Left ventricle myocardium inferior (tissue), 1 donor: ENCODE measurements at regions not wholly inside any gene's neighbourhood (a gene's known extent, or its start where the extent isn't known, plus 50 kb on each side); places are given as distances from the start of the nearest gene placed in this dataset.

Experiments
- DNase-seq: peaks from one replicate; pipeline ENCODE4 v3.0.0-alpha.2; 2020
- H3K27ac ChIP-seq: fragments of 200-600 bp; replicated peaks from 2 replicates; pipeline ENCODE4 v1.8.0; 2021
- H3K27me3 ChIP-seq: fragments of 200-600 bp; 2 replicates; pipeline ENCODE4 v1.8.0; 2021; ENCODE audit warnings: low read depth
- H3K36me3 ChIP-seq: fragments of 200-600 bp; 2 replicates; pipeline ENCODE4 v1.8.0; 2021
- H3K4me1 ChIP-seq: fragments of 200-600 bp; 2 replicates; pipeline ENCODE4 v1.8.0; 2021
- H3K4me3 ChIP-seq: fragments of 200-600 bp; 2 replicates; pipeline ENCODE4 v1.8.0; 2021; ENCODE audit warnings: mild to moderate bottlenecking, moderate library complexity
- H3K9me3 ChIP-seq: fragments of 200-600 bp; replicated peaks from 2 replicates; pipeline ENCODE4 v1.8.0; 2021
- CTCF ChIP-seq: fragments of 200-600 bp; IDR thresholded peaks from 2 replicates; pipeline ENCODE4 v1.8.0; 2021; ENCODE audit warnings: antibody characterized with exemption, mild to moderate bottlenecking, borderline replicate concordance
- intact Hi-C: fragments of 100-400 bp; cut with micrococcal nuclease; formaldehyde crosslinking; loops from one replicate; pipeline ENCODE4 v1.11.0; 2022
- donor health status: DM: no; HTN: yes; CAD: no; lungs with severe emphysema.

- no peaks in the 10 kb centered on the region for H3K9me3 ChIP-seq
- no peak for DNase-seq
- no peaks in the 10 kb centered on the region for H3K4me1 ChIP-seq
- TF ChIP-seq CTCF: no peak
- intact Hi-C loops: no loop called here
- no peak overlapping the region for H3K27ac ChIP-seq
- H3K36me3 ChIP-seq: no peaks in the 10 kb centered on the region
- H3K27me3 ChIP-seq: no peaks in the 10 kb centered on the region
- H3K4me3 ChIP-seq: no peak overlapping the region
Observed at GRCh38 chr21:16028142-16028541, 298.4 kb downstream of the USP25 start.

GRCh38 chr21:16028941-16029464 is 299.2 kb downstream of the USP25 start:
- Histone ChIP-seq H3K27me3 (no peaks in the 10 kb centered on the region), H3K9me3 (no peaks in the 10 kb centered on the region), H3K4me1 (no peaks in the 10 kb centered on the region), H3K27ac (no peak overlapping the region), H3K36me3 (no peaks in the 10 kb centered on the region), H3K4me3 (no peak overlapping the region)
- DNase-seq: no peak
- no peak for TF ChIP-seq CTCF
- intact Hi-C loops: no loop called here

- no peaks in the 10 kb centered on the region for H3K9me3 ChIP-seq
- no peak for TF ChIP-seq CTCF
- intact Hi-C loops: no loop called here
- H3K27ac ChIP-seq: no peak overlapping the region
- H3K27me3 ChIP-seq: no peaks in the 10 kb centered on the region
- H3K4me3 ChIP-seq: no peak overlapping the region
- no peak for DNase-seq
- no peaks in the 10 kb centered on the region for H3K36me3 ChIP-seq
- H3K4me1 ChIP-seq: no peaks in the 10 kb centered on the region
Observed at GRCh38 chr21:16033193-16033592, 303.4 kb downstream of the USP25 start.

- no peak for TF ChIP-seq CTCF
- Histone ChIP-seq H3K4me3 (no peak overlapping the region), H3K36me3 (no peaks in the 10 kb centered on the region), H3K27ac (no peak overlapping the region), H3K27me3 (no peaks in the 10 kb centered on the region), H3K9me3 (no peaks in the 10 kb centered on the region), H3K4me1 (no peaks in the 10 kb centered on the region)
- intact Hi-C loops: no loop called here
- DNase-seq: no peak
Observed at GRCh38 chr21:16034446-16035190, 304.8 kb downstream of the USP25 start.

GRCh38 chr21:16037421-16037955 is 307.7 kb downstream of the USP25 start:
- no peak for TF ChIP-seq CTCF
- H3K4me1 ChIP-seq: no peaks in the 10 kb centered on the region
- H3K27me3 ChIP-seq: no peaks in the 10 kb centered on the region
- H3K36me3 ChIP-seq: no peaks in the 10 kb centered on the region
- H3K9me3 ChIP-seq: no peaks in the 10 kb centered on the region
- H3K27ac ChIP-seq: no peak overlapping the region
- intact Hi-C loops: no loop called here
- no peak overlapping the region for H3K4me3 ChIP-seq
- no peak for DNase-seq
